NT2/D1 (cell line): ENCODE measurements at regions not wholly inside any gene's neighbourhood (a gene's known extent, or its start where the extent isn't known, plus 50 kb on each side); places are given as distances from the start of the nearest gene placed in this dataset.
"Not testable (repeated sequence)": the region's sequence is repeated elsewhere in the genome, so short reads cannot be mapped to it uniquely, and the experiment has no call there.

ENCODE experiments used
- DNase-seq: peaks from one replicate; pipeline ENCODE4 v3.0.0-alpha.2; 2011; ENCODE audit warnings: low read depth, low spot score
- H3K27me3 ChIP-seq: 2 replicates; pipeline ENCODE4 v1.6.0; 2011; ENCODE audit warnings: mild to moderate bottlenecking; ENCODE audit not compliant: insufficient read length, insufficient read depth
- H3K36me3 ChIP-seq: 2 replicates; pipeline ENCODE4 v1.6.1; 2011; ENCODE audit warnings: mild to moderate bottlenecking, low read length, mixed read lengths; ENCODE audit not compliant: insufficient read depth, insufficient read length
- H3K4me1 ChIP-seq: 2 replicates; pipeline ENCODE4 v1.5.1; 2011; ENCODE audit not compliant: insufficient read depth, insufficient read length
- H3K4me3 ChIP-seq: 2 replicates; pipeline ENCODE4 v1.5.1; 2011; ENCODE audit warnings: low read depth; ENCODE audit not compliant: insufficient read length
- H3K9ac ChIP-seq: 2 replicates; pipeline ENCODE4 v1.6.0; 2011; ENCODE audit warnings: low read depth; ENCODE audit not compliant: insufficient read length
- H3K9me3 ChIP-seq: 2 replicates; pipeline ENCODE4 v1.5.1; 2011; ENCODE audit warnings: mild to moderate bottlenecking, low read length; ENCODE audit not compliant: insufficient read depth
- SUZ12 ChIP-seq: IDR thresholded peaks from 2 replicates; pipeline ENCODE4 v1.6.1; 2011; ENCODE audit not compliant: insufficient read length, insufficient read depth; ENCODE audit errors: extremely low read depth
- YY1 ChIP-seq: IDR thresholded peaks from 2 replicates; pipeline ENCODE4 v1.6.1; 2011; ENCODE audit not compliant: insufficient read length, insufficient read depth
- ZNF274 ChIP-seq: IDR thresholded peaks from 2 replicates; pipeline ENCODE4 v1.6.1; 2011; ENCODE audit warnings: mild to moderate bottlenecking, low read depth, low read length

GRCh38 chr20:19056909-19057308, 155.5 kb upstream of the SLC24A3 start:
- DNase-seq = no peak
- Histone ChIP-seq H3K9ac (no peak overlapping the region), H3K36me3 (no peaks in the 10 kb centered on the region), H3K27me3 (no peaks in the 10 kb centered on the region), H3K9me3 (peaks cover 6% of the 10 kb centered on the region; the same call in 1 of the 2 replicates), H3K4me3 (no peak overlapping the region), H3K4me1 (no peaks in the 10 kb centered on the region)
- TF ChIP-seq ZNF274 (no peak), SUZ12 (no peak), YY1 (no peak)

- not testable (repeated sequence) for H3K9ac ChIP-seq, H3K36me3 ChIP-seq, H3K27me3 ChIP-seq, H3K4me1 ChIP-seq, DNase-seq, H3K4me3 ChIP-seq
- peaks cover 34% of the 10 kb centered on the region; the same call in 1 of the 2 replicates for H3K9me3 ChIP-seq
Observed at GRCh38 chr20:19064788-19065187, 147.7 kb upstream of the SLC24A3 start.

- TF ChIP-seq YY1 = no peak
- no peak for TF ChIP-seq SUZ12
- no peak for TF ChIP-seq ZNF274
- no peak overlapping the region for H3K4me3 ChIP-seq
- H3K9ac ChIP-seq = no peak overlapping the region
- no peak for DNase-seq
- no peaks in the 10 kb centered on the region for H3K36me3 ChIP-seq
- no peaks in the 10 kb centered on the region for H3K27me3 ChIP-seq
- H3K4me1 ChIP-seq = no peaks in the 10 kb centered on the region
- H3K9me3 ChIP-seq = peaks cover 34% of the 10 kb centered on the region; the same call in 1 of the 2 replicates
Observed at GRCh38 chr20:19067986-19068385, 144.5 kb upstream of the SLC24A3 start.

- Histone ChIP-seq H3K27me3 (no peaks in the 10 kb centered on the region), H3K4me1 (no peaks in the 10 kb centered on the region), H3K36me3 (no peaks in the 10 kb centered on the region), H3K9ac (no peak overlapping the region), H3K9me3 (peaks cover 23% of the 10 kb centered on the region; the same call in 1 of the 2 replicates), H3K4me3 (no peak overlapping the region)
- TF ChIP-seq ZNF274 (no peak), YY1 (no peak), SUZ12 (no peak)
- no peak for DNase-seq
Observed at GRCh38 chr20:19070026-19070425, 142.4 kb upstream of the SLC24A3 start.

- Histone ChIP-seq H3K9ac (no peak overlapping the region), H3K36me3 (no peaks in the 10 kb centered on the region), H3K27me3 (no peaks in the 10 kb centered on the region), H3K9me3 (peaks cover 17% of the 10 kb centered on the region; the same call in 1 of the 2 replicates), H3K4me3 (no peak overlapping the region), H3K4me1 (no peaks in the 10 kb centered on the region)
- DNase-seq = no peak
- TF ChIP-seq SUZ12 = no peak
Observed at GRCh38 chr20:19070681-19071445, 141.6 kb upstream of the SLC24A3 start.

DNA sequence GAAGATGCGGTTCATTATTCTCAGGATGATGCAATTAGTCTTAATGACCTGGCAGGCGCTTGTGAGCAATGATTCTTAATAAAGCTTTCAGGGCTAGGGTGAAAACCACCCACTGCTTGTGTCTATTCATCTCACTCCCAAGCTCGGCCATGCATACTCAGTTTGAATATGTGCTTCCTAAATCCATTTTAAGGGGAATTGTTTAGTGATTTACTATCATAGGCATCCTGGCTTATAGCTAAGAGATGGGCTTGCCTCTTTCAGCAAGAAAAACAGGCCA, 141.1 kb upstream of the SLC24A3 start:
- no peaks in the 10 kb centered on the region for H3K36me3 ChIP-seq
- H3K9me3 ChIP-seq = peaks cover 14% of the 10 kb centered on the region; the same call in 1 of the 2 replicates
- H3K4me3 ChIP-seq = no peak overlapping the region
- no peak for TF ChIP-seq SUZ12
- no peak for TF ChIP-seq YY1
- TF ChIP-seq ZNF274 = no peak
- H3K27me3 ChIP-seq = no peaks in the 10 kb centered on the region
- no peak for DNase-seq
- no peak overlapping the region for H3K9ac ChIP-seq
- no peaks in the 10 kb centered on the region for H3K4me1 ChIP-seq

DNA sequence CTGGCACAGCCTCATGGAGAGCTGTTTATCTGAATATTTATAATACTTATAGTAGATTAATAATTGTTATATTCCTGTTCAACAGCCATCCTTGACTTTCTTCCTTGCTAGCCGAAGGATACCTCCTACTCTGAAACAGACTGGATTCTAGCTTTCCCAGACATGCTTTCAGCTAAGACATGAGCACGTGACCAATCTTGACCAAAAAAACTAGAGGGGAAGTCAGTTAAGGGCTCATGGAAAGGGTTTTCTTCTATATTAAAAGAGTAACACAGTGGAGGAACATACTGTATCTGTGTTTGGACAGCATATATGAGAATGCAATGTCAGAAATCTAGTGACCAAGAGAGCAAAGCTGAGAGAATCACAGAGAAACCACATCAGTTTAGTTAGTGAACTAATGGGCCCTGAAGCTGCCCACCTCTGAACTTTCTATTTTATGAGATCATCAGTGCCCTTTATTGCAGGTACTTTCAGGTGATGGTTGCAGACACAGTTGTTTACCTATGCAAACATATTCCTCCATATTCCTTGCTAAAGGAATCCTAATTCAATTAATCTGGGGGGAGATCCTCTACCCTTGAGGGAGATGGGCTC, 140.4 kb upstream of the SLC24A3 start:
- Histone ChIP-seq H3K4me3 (no peak overlapping the region), H3K9me3 (peaks cover 8% of the 10 kb centered on the region; the same call in 1 of the 2 replicates), H3K4me1 (no peaks in the 10 kb centered on the region), H3K9ac (no peak overlapping the region), H3K27me3 (no peaks in the 10 kb centered on the region), H3K36me3 (no peaks in the 10 kb centered on the region)
- TF ChIP-seq SUZ12 = no peak
- no peak for DNase-seq
